Stimulated activated naive B cell treated with anti-CD40 and anti-IgM and Interleukin-4, amounts not matched to agents 10 μg/mL and 1 μg/mL and 100 μg/mL, for 72 hours (primary cell): ENCODE measurements at regions not wholly inside any gene's neighbourhood (a gene's known extent, or its start where the extent isn't known, plus 50 kb on each side); places are given as distances from the start of the nearest gene placed in this dataset.

Source experiments
- ATAC-seq, 2 donors: fragments of 150-1000 bp; cut with Tn5 transposase; replicated peaks; 2 replicates each; pipeline ENCODE4 v1.10.0; 2021; ENCODE audit warnings: moderate library complexity in 1 of 2
- DNase-seq: peaks from one replicate; pipeline ENCODE4 v3.0.0; 2021
- H3K27ac Mint-ChIP-seq: one replicate; pipeline ENCODE4 v1.8.0; 2022; ENCODE audit warnings: mild to moderate bottlenecking, mixed read lengths
- H3K27me3 Mint-ChIP-seq, 2 donors: one replicate each; pipeline ENCODE4 v1.8.0; 2022; ENCODE audit warnings: mixed read lengths in 2 of 2
- H3K36me3 Mint-ChIP-seq, 2 donors: one replicate each; pipeline ENCODE4 v1.8.0; 2022; ENCODE audit warnings: mixed read lengths in 2 of 2, mild to moderate bottlenecking in 1 of 2
- H3K4me1 Mint-ChIP-seq, 2 donors: one replicate each; pipeline ENCODE4 v1.8.0; 2022; ENCODE audit warnings: mixed read lengths in 2 of 2, mild to moderate bottlenecking in 1 of 2
- H3K4me3 Mint-ChIP-seq, 2 donors: one replicate each; pipeline ENCODE4 v1.8.0; 2022; ENCODE audit warnings: mild to moderate bottlenecking in 2 of 2, mixed read lengths in 2 of 2, moderate library complexity in 1 of 2
- H3K9me3 Mint-ChIP-seq, 2 donors: one replicate each; pipeline ENCODE4 v1.8.0; 2022; ENCODE audit warnings: mixed read lengths in 2 of 2, mild to moderate bottlenecking in 1 of 2

GRCh38 chr18:44464398-44465180 lies 216.1 kb upstream of the SETBP1 start:
- Mint-ChIP-seq H3K9me3 (peaks cover 0 to 1% of the 10 kb centered on the region in 2 donors), H3K27ac (no peak overlapping the region), H3K4me3 (no peak overlapping the region), H3K36me3 (peaks cover 0 to 2% of the 10 kb centered on the region in 2 donors), H3K4me1 (peaks cover 13 to 18% of the 10 kb centered on the region in 2 donors), H3K27me3 (peaks cover 5 to 7% of the 10 kb centered on the region in 2 donors)
- ATAC-seq (no peak), DNase-seq (no peak)

DNA sequence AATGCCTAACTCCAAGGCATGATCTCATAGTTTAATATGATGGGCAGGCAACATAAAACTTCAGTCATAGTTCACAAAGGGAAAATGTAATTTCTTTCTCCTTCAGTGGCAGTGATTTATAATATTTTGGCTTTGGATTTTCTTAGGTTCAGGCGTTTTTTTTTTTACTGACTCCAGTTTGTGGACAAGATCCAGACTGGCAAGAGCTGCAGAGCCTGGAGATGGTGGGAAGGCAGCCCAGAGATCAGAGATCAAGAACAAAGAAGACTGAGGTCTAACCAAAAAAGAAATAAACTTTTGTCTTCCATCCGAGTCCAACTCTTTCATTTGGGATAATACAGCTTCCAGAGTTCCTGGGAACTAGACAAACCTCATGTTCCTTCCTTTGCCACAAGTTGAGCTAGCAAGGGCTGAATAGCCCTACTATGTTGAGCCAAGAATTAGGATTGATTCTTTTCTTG lies 215.3 kb upstream of the SETBP1 start:
- Mint-ChIP-seq H3K27me3 (peaks cover 5 to 7% of the 10 kb centered on the region in 2 donors), H3K4me3 (no peak overlapping the region), H3K9me3 (peaks cover 0 to 3% of the 10 kb centered on the region in 2 donors), H3K27ac (no peak overlapping the region), H3K36me3 (peaks cover 0 to 2% of the 10 kb centered on the region in 2 donors), H3K4me1 (peaks cover 13 to 18% of the 10 kb centered on the region in 2 donors)
- ATAC-seq (no peak), DNase-seq (no peak)

DNA sequence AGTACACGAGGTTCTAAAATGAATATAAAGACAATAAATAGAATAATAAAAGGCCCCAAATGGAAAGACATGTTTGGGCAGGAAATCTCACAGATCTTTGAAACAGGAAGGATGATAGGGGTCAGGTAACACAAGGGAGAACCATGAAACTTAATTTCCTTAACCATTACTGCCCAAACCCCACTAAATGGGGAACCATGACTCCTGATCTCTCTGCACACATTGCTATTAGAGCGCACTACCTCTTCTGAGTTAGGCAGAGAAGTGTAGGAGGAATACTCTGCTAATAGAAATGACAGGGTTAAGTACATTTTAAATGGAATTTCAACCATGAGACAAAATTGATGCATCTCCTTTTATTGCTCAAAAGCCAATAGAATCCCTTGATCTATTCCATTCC lies 213.7 kb upstream of the SETBP1 start:
- H3K27ac Mint-ChIP-seq = no peak overlapping the region
- ATAC-seq (peak; percentile 91 to 92), DNase-seq (no peak)
- H3K9me3 Mint-ChIP-seq = peaks cover 0 to 5% of the 10 kb centered on the region in 2 donors
- no peak overlapping the region for H3K4me3 Mint-ChIP-seq
- H3K36me3 Mint-ChIP-seq = peaks cover 0 to 2% of the 10 kb centered on the region in 2 donors
- peaks cover 11 to 18% of the 10 kb centered on the region in 2 donors for H3K4me1 Mint-ChIP-seq
- peaks cover 0 to 7% of the 10 kb centered on the region in 2 donors for H3K27me3 Mint-ChIP-seq

DNA sequence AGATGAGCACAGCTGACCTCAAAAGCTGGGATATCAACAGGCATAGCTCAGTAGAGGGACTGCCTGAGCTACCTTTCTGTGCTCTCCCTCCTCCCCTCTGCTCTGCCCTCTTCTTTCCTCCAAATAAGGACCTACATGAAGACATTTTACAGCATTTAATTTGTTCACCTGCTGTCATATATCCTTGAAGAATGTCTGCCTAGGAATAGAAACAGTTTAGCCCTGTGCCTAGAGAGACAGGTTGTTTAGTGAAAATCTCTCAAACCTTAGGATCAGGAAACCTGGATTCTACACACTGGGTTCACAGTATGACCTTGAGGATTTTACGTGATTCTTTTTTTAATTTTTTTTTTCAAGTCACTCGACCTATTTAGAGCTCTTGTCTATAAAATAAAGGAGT lies 213.0 kb upstream of the SETBP1 start:
- peaks cover 0 to 7% of the 10 kb centered on the region in 2 donors for H3K27me3 Mint-ChIP-seq
- ATAC-seq = no peak
- no peak overlapping the region for H3K27ac Mint-ChIP-seq
- peaks cover 0 to 2% of the 10 kb centered on the region in 2 donors for H3K36me3 Mint-ChIP-seq
- DNase-seq = no peak
- no peak overlapping the region for H3K4me3 Mint-ChIP-seq
- H3K9me3 Mint-ChIP-seq = peaks cover 0 to 5% of the 10 kb centered on the region in 2 donors
- H3K4me1 Mint-ChIP-seq = peaks cover 11 to 18% of the 10 kb centered on the region in 2 donors

- H3K27ac Mint-ChIP-seq = no peak overlapping the region
- DNase-seq (no peak), ATAC-seq (peak in 1 of 2 donors; percentile 19)
- peaks cover 3 to 12% of the 10 kb centered on the region in 2 donors for H3K36me3 Mint-ChIP-seq
- peaks cover 0 to 8% of the 10 kb centered on the region in 2 donors for H3K27me3 Mint-ChIP-seq
- H3K9me3 Mint-ChIP-seq = peaks cover 13% of the 10 kb centered on the region in 2 donors
- no peak overlapping the region for H3K4me3 Mint-ChIP-seq
- H3K4me1 Mint-ChIP-seq = peaks cover 5 to 9% of the 10 kb centered on the region in 2 donors
These were observed 207.2 kb upstream of the SETBP1 start for GRCh38 chr18:44473394-44474066.

GRCh38 chr18:44474067-44474411 lies 206.6 kb upstream of the SETBP1 start:
- Mint-ChIP-seq H3K4me3 (no peak overlapping the region), H3K27ac (peak overlapping the region; percentile 62), H3K27me3 (peaks cover 0 to 8% of the 10 kb centered on the region in 2 donors), H3K36me3 (peaks cover 6 to 17% of the 10 kb centered on the region in 2 donors), H3K4me1 (peaks cover 5 to 9% of the 10 kb centered on the region in 2 donors), H3K9me3 (peaks cover 17 to 18% of the 10 kb centered on the region in 2 donors)
- peak; percentile 9 for DNase-seq
- peak; percentile 53 to 91 for ATAC-seq

- Mint-ChIP-seq H3K9me3 (peaks cover 17 to 22% of the 10 kb centered on the region in 2 donors), H3K36me3 (peaks cover 6 to 21% of the 10 kb centered on the region in 2 donors), H3K27me3 (peaks cover 0 to 8% of the 10 kb centered on the region in 2 donors), H3K27ac (peak overlapping the region; percentile 62), H3K4me3 (no peak overlapping the region), H3K4me1 (peaks cover 5 to 9% of the 10 kb centered on the region in 2 donors)
- no peak for ATAC-seq
- DNase-seq = no peak
These were observed 206.1 kb upstream of the SETBP1 start for GRCh38 chr18:44474591-44474990.

- H3K4me1 Mint-ChIP-seq = no peaks in the 10 kb centered on the region
- H3K27me3 Mint-ChIP-seq = peaks cover 0 to 7% of the 10 kb centered on the region in 2 donors
- no peak overlapping the region for H3K4me3 Mint-ChIP-seq
- H3K36me3 Mint-ChIP-seq = peaks cover 15 to 38% of the 10 kb centered on the region in 2 donors
- no peak for ATAC-seq
- peaks cover 25 to 30% of the 10 kb centered on the region in 2 donors for H3K9me3 Mint-ChIP-seq
- H3K27ac Mint-ChIP-seq = no peak overlapping the region
- no peak for DNase-seq
These were observed 197.9 kb upstream of the SETBP1 start for GRCh38 chr18:44482761-44483160.

GRCh38 chr18:44495151-44495550 lies 185.5 kb upstream of the SETBP1 start:
- H3K9me3 Mint-ChIP-seq = peaks cover 7 to 17% of the 10 kb centered on the region in 2 donors
- no peak overlapping the region for H3K4me3 Mint-ChIP-seq
- no peak for DNase-seq
- H3K4me1 Mint-ChIP-seq = peaks cover 17 to 25% of the 10 kb centered on the region in 2 donors
- H3K27ac Mint-ChIP-seq = no peak overlapping the region
- peaks cover 5 to 13% of the 10 kb centered on the region in 2 donors for H3K36me3 Mint-ChIP-seq
- peak; percentile 60 to 79 for ATAC-seq
- no peaks in the 10 kb centered on the region for H3K27me3 Mint-ChIP-seq

DNA sequence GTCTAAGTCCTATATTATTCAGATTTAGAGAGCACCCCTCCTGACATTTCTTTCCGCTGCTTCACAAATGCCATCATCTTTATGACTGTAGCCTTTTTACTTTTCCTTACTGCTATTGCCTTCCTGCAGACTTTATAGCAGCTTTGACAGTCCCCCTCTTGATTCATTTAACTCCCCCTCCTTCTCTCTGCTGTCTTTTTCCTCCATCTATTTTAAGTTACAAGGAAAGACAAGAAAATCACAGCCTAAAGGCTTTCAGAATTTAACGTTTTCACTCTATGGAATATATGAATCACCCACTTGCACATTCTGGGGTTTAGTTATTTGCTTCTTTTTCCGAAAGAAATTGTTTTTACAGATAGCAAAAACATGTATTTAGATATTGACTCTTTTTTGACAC lies 183.4 kb upstream of the SETBP1 start:
- no peak overlapping the region for H3K4me3 Mint-ChIP-seq
- ATAC-seq (no peak), DNase-seq (no peak)
- peaks cover 32 to 47% of the 10 kb centered on the region in 2 donors for H3K4me1 Mint-ChIP-seq
- no peak overlapping the region for H3K27ac Mint-ChIP-seq
- peaks cover 5 to 13% of the 10 kb centered on the region in 2 donors for H3K36me3 Mint-ChIP-seq
- peaks cover 7 to 17% of the 10 kb centered on the region in 2 donors for H3K9me3 Mint-ChIP-seq
- H3K27me3 Mint-ChIP-seq = no peaks in the 10 kb centered on the region

DNA sequence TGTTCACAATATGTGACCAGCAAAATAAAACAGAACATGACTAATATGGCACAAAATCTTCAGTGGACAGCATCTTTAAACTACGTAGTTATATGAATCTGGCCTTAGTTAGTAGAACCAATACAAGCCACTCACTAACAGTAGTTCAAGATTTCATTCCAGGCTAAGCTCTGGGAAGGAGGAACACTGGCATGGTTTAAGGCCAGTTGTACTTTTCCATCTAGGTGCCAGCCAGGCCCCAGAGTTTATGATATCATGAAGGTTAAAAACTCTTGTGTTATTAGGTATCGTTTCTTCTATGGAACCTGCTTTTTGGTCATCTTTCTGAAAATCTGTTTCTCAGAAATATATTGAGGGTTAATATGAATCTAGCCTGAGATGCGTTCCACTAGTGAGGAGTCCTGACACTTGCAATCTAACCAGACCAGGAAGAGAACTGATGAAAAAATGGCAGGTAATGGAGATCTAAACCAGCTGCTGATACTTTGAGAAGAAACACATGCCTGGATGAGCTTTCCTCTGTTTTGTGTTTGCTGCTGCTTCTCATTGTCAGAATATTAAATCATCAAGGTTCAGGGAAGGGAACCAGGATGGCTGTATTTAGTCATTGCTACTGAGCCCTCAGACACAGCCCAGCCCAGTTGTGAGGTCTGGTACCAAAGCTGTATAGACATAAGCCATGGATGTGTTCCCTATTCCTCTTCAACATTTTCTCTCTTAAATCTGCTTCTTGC lies 182.8 kb upstream of the SETBP1 start:
- no peaks in the 10 kb centered on the region for H3K27me3 Mint-ChIP-seq
- no peak for ATAC-seq
- H3K36me3 Mint-ChIP-seq = peaks cover 5 to 13% of the 10 kb centered on the region in 2 donors
- peak overlapping the region; percentile 48 for H3K27ac Mint-ChIP-seq
- H3K4me3 Mint-ChIP-seq = no peak overlapping the region
- H3K4me1 Mint-ChIP-seq = peaks cover 37 to 53% of the 10 kb centered on the region in 2 donors
- H3K9me3 Mint-ChIP-seq = peaks cover 4 to 12% of the 10 kb centered on the region in 2 donors
- no peak for DNase-seq

GRCh38 chr18:44500808-44501610 lies 179.7 kb upstream of the SETBP1 start:
- Mint-ChIP-seq H3K9me3 (peaks cover 1 to 4% of the 10 kb centered on the region in 2 donors), H3K4me3 (no peak overlapping the region), H3K4me1 (peaks cover 34 to 58% of the 10 kb centered on the region in 2 donors), H3K27ac (no peak overlapping the region), H3K36me3 (peaks cover 2 to 4% of the 10 kb centered on the region in 2 donors), H3K27me3 (no peaks in the 10 kb centered on the region)
- ATAC-seq (no peak), DNase-seq (no peak)

GRCh38 chr18:44502221-44502620 lies 178.5 kb upstream of the SETBP1 start:
- Mint-ChIP-seq H3K4me3 (no peak overlapping the region), H3K4me1 (peaks cover 42 to 63% of the 10 kb centered on the region in 2 donors), H3K9me3 (peaks cover 1 to 4% of the 10 kb centered on the region in 2 donors), H3K36me3 (peaks cover 2 to 4% of the 10 kb centered on the region in 2 donors), H3K27me3 (no peaks in the 10 kb centered on the region), H3K27ac (peak overlapping the region; percentile 2)
- ATAC-seq (peak; percentile 48 to 62), DNase-seq (no peak)
